GM21381 (cell line): ENCODE measurements at regions not wholly inside any gene's neighbourhood (a gene's known extent, or its start where the extent isn't known, plus 50 kb on each side); places are given as distances from the start of the nearest gene placed in this dataset.

Source experiments
- ATAC-seq: cut with Tn5 transposase; IDR thresholded peaks from one replicate; pipeline ENCODE4 v1.9.1; 2021; ENCODE audit warnings: mild to moderate bottlenecking, moderate library complexity; ENCODE audit not compliant: unreplicated experiment

DNA sequence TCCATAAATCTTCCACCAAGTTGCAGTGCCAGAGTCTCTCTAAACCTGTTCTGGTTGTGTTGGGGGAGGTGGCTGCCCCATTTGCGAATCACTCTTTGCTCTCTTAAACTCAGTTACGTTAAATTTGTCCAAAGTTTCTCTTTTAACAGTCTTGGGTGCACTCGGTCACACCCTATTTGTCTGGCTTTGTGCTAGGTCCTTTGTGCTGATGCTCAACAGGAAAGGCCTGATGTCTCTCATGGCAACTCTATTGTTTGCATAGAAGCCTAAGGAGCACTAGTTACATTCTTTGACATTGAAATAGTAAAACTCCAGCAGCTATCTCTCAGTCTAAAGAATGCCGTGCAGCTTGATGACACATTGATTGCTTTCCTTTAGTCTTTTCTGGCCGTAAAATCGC is 105.1 kb downstream of the TRMT11 start:
- no peak for ATAC-seq

- no peak for ATAC-seq
Measured at GRCh38 chr6:126093108-126093507, 106.8 kb downstream of the TRMT11 start.

DNA sequence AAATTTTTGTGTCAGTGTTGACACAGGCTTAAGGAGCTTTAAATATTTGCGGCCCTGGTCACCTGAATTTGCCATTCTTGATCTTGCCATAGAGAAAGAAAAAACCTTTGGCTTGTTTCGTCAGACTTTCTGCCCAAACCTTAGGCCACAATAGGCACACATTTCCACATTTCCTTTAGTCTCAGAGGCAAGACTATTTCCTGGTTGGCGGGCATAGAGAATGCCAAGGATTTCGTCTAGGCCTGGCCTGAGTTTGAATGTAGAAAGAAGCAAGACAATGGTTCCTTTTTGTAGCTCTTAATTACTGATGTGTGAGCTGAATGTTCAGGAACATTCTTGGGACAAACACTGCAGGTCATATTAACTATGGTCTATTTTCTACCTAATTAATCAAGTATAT is 108.1 kb downstream of the TRMT11 start:
- ATAC-seq = no peak

- no peak for ATAC-seq
Measured at GRCh38 chr6:126100386-126100785, 114.0 kb downstream of the TRMT11 start.

- no peak for ATAC-seq
Measured at GRCh38 chr6:126102358-126102757, 116.0 kb downstream of the TRMT11 start.

GRCh38 chr6:126103993-126104392 is 117.7 kb downstream of the TRMT11 start:
- no peak for ATAC-seq

- no peak for ATAC-seq
Measured at GRCh38 chr6:126107475-126108166, 121.3 kb downstream of the TRMT11 start.

DNA sequence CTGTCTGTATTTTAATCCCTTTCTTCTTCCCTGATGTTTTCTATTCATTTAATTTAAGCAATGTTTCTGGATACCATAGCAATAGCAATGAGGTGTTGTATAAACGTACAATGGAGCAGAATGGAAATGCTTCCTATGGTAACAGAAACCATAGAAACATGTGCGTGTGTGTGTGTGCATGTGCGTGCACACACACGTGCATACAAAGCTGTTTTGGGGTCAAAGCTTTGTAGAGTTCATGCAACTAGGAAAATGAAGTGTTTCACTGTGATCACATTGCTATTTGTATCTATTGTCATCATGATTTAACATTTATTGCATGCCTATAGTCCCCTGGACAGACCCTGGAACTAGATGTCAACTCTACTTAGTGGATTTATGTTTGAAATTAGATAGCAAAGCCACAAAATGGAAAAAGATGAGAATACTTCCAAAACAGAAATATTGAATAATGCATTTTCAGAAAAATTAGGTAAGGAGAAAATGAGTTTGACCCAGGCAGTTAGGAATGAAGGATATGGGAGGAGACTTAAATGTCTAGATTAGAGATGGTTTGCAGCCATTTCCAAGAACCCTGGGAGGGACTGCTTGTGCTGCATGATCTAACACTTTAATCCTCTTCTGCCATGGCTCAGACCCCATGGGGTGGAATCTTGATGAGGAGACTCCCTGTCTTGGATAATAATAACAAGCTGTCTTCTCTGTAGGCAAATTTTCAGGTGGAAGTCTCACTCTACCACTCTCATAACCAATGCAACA is 124.4 kb downstream of the TRMT11 start:
- no peak for ATAC-seq

DNA sequence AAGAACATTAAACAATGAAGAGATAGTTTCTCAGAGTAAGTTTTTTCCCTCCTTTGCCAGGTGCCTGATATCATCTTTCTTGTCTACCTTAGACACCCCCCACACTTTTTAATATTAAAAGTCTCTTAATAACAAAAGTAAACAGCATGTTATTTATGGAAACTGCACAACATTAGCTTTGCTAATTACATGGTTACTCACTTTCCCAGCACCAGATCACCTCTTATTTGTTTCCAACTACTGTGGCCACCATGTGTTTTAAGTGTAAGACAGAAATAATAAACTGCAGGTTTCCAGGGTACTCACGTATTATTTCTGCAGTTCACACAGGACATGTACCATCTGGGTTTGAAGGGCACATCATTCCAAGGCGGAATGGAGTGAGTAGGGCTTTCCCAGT is 125.0 kb downstream of the TRMT11 start:
- no peak for ATAC-seq

DNA sequence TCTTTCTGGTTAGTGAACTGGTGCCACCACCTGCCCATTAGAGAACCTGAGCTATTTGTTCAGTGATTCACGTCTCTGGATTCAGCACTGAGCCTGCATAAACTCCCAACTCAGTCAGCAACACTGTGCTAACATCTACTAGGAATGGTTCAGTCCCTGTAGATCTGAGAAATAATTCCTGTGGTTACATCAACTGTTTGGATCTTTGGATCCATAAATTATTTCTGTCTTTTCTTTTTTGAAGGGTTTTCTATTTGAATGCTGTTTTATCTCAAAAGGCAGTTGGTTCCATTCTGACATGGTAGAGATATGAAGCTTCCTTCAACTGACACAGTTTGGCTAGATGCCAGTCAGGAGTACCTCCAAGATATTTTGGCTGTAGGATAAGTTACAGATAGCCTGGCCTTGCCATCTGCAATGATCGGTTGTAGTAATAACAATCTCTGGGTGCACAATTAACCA is 125.9 kb downstream of the TRMT11 start:
- ATAC-seq = no peak

- ATAC-seq = no peak
Measured at GRCh38 chr6:126113261-126113660, 126.9 kb downstream of the TRMT11 start.

GRCh38 chr6:126117251-126117650 is 130.9 kb downstream of the TRMT11 start:
- ATAC-seq = no peak

DNA sequence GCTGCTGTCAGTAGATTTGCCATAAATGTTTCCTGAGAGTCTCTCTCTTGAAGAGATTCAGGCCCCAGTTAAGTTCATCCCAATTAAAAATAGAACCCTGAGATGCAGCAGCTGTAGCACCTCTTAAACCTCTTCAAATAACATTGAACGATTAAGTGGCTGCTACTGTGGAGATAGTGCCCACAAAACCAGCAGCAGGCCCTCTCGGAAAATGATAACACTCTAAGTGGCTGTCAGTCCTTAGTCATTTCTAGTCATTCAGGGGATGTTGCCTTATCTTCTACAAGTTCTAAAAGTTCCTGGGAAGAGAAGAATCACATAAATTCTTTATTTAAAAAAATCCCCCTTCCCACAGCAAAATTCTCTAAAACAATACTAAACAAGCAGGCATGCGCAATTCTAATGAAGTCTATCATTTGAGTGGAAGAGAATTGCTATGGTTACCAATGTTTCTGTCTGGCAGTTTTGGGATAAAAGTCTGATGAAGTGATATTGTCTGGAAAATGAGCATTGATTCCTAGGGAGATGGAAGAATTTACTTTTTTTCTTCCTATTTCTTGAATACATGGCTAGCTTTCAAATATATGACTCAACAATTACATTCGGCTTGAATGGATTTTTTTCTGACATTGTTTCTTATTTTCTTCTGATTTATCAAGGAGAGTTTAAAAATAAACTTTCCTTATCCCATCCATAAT is 131.9 kb downstream of the TRMT11 start:
- ATAC-seq = no peak

GRCh38 chr6:126118936-126119335 is 132.6 kb downstream of the TRMT11 start:
- no peak for ATAC-seq

DNA sequence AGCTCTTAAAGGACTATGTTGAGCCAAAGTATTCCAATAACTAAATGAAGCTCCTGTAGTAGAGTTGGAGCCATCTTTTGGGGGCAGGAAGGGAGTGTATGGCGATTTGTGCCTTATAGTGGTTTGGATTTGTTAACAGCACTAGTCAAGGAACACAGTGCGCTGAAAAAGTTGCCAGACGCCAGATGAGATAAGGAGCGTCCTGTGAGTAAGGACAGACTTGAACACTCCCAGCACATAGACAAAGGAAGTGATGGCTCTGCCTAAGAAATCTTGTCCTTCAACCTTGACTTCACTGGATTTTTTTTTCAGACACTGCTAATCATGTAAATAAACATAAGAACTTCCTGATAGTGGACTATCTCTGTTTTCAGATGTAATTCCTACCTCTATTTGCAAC is 136.9 kb downstream of the TRMT11 start:
- no peak for ATAC-seq

GRCh38 chr6:126127659-126128058 is 141.3 kb downstream of the TRMT11 start:
- ATAC-seq = no peak

GRCh38 chr6:126131246-126131645 is 144.9 kb downstream of the TRMT11 start:
- ATAC-seq = no peak

DNA sequence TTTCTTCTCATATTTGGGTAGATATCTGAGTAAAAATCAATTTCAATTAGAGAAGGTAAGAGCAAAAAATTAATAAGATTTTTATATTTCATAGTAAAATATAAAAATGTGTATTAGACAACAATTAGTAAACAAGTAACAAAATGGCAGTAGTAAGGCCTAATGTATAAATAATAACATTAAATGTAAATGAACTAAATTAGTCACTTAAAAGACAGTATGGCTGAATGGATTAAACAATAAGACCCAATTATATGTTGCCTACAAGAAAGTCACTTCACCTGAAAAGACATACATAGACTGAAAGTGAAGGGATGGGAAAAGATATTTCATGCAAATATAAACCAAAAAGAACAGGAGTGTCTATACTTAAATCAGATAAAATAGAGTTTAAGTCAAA is 147.6 kb downstream of the TRMT11 start:
- ATAC-seq = no peak

DNA sequence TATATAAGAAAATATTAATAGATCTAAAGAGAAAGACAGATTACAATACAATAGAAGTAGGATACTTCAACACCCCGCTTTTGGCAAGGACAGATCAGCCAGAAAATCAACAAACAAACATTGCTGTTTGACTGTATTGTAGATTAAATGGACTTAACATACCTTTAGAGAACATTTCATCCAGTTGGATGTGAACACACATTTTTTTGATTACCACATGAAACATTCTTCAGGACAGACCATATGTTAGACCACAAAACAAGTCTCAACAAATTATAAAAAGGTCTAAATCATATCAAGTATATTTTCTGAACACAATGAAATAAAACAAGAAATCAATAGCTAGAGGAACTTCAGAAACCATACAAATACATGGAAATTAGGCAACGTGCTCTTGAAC is 148.2 kb downstream of the TRMT11 start:
- no peak for ATAC-seq

DNA sequence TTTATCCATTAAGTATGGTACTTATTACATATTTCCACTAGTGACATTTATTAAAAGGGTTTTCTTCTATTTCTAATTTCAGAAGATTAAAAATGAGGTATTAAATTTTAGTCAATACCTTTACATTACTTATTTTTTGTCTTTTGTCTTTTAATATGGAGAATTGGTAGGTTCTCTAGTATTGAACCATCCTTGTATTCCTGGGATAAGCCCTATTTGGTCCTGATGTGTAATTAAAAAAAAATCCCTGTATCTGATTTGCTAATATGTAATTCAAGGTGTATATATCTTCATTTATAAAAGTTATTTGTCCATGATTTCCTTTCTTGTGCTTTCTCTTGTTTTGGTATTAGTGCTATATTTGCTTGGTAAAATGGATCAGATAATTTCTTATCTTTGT is 153.7 kb downstream of the TRMT11 start:
- no peak for ATAC-seq

DNA sequence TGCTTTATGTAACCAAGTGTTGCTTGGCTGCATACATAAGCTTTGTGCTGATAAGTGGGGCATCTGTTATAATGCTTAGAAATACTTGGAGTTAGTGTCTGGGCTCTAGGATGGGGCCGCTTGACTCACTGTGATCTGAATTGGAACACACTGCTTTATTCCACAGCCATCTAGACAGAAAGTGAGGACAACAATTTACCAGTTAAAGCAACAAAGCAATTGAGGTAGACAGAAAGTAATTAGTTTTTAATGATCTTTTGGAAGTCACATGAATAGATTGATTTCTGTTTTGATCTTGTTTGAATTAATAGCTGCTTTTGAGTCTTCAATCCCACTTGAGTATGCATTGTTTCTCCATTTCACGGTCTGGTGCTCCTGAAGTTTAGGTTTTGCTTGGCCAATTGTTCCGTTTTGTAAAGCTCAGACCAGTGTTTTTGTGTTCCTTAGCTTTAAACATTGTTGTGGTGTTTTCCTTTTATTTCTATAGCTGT is 157.5 kb downstream of the TRMT11 start:
- no peak for ATAC-seq

GRCh38 chr6:126145351-126145750 is 159.0 kb downstream of the TRMT11 start:
- no peak for ATAC-seq
